ENCODE measurements at regions not wholly inside any gene's neighbourhood (a gene's known extent, or its start where the extent isn't known, plus 50 kb on each side); places are given as distances from the start of the nearest gene placed in this dataset.

GRCh38 chr18:35871337-35871736 is 101.1 kb upstream of the RMP24 start:
- DNase-seq (no peak), ATAC-seq (peak; percentile 71 to 96 (median 94))
- intact Hi-C loops (cut with DNase I), result no loop called here

GRCh38 chr18:35875566-35875965 is 96.9 kb upstream of the RMP24 start:
- intact Hi-C loops (cut with DNase I), result no loop called here

More at GRCh38 chr18:35871337-35871736, 101.1 kb upstream of the RMP24 start:
- H3K4me3 ChIP-seq, result no peak overlapping the region
- H3K27ac ChIP-seq, result no peak overlapping the region
- TF ChIP-seq CTCF (IDR thresholded peaks at IDR 0.05), result no peak
- TF ChIP-seq POLR2A (IDR thresholded peaks at IDR 0.05), result no peak
- no peaks in the 10 kb centered on the region for H3K27me3 ChIP-seq
- WGBS, 4 donors, result 29 to 38% (median 30%) methylated on average over 2 of the region's 2 CpGs
- peaks cover 0 to 10% (median 0%) of the 10 kb centered on the region in 12 donors for H3K4me1 ChIP-seq
- H3K9me3 ChIP-seq, result peaks cover 0 to 5% (median 0%) of the 10 kb centered on the region in 12 donors
- no peaks in the 10 kb centered on the region for H3K36me3 ChIP-seq

GRCh38 chr18:35876243-35876642 is 96.2 kb upstream of the RMP24 start:
- Histone ChIP-seq H3K27me3 (no peaks in the 10 kb centered on the region), H3K36me3 (no peaks in the 10 kb centered on the region), H3K9me3 (peaks cover 0 to 5% (median 0%) of the 10 kb centered on the region in 12 donors), H3K4me3 (no peak overlapping the region), H3K27ac (no peak overlapping the region), H3K4me1 (peaks cover 0 to 6% (median 0%) of the 10 kb centered on the region in 12 donors)
- no peak for TF ChIP-seq POLR2A (IDR thresholded peaks at IDR 0.05)
- TF ChIP-seq CTCF (IDR thresholded peaks at IDR 0.05), result no peak
- no peak for ATAC-seq
- no peak for DNase-seq
- intact Hi-C loops (cut with DNase I), result no loop called here
- WGBS, 4 donors, result 33 to 50% (median 50%) methylated on average over 1 of the region's 1 CpG

More at GRCh38 chr18:35875566-35875965, 96.9 kb upstream of the RMP24 start:
- Histone ChIP-seq H3K9me3 (peaks cover 0 to 5% (median 0%) of the 10 kb centered on the region in 12 donors), H3K27ac (no peak overlapping the region), H3K27me3 (no peaks in the 10 kb centered on the region), H3K4me1 (peaks cover 0 to 10% (median 0%) of the 10 kb centered on the region in 12 donors), H3K36me3 (no peaks in the 10 kb centered on the region), H3K4me3 (no peak overlapping the region)
- TF ChIP-seq CTCF (IDR thresholded peaks at IDR 0.05) (no peak), POLR2A (IDR thresholded peaks at IDR 0.05) (no peak)
- DNase-seq (no peak), ATAC-seq (no peak)
- 73 to 100% (median 95%) methylated on average over 1 of the region's 1 CpG for WGBS, 4 donors

- Histone ChIP-seq H3K4me1 (no peaks in the 10 kb centered on the region), H3K4me3 (no peak overlapping the region), H3K27me3 (no peaks in the 10 kb centered on the region), H3K27ac (no peak overlapping the region), H3K36me3 (no peaks in the 10 kb centered on the region), H3K9me3 (no peaks in the 10 kb centered on the region)
- WGBS, 4 donors, result 83 to 88% (median 84%) methylated on average over 9 of the region's 9 CpGs
- intact Hi-C loops (cut with DNase I), result no loop called here
- ATAC-seq (no peak), DNase-seq (no peak)
- TF ChIP-seq CTCF (IDR thresholded peaks at IDR 0.05) (no peak), POLR2A (IDR thresholded peaks at IDR 0.05) (no peak)
Measured at GRCh38 chr18:35880788-35881455, 91.6 kb upstream of the RMP24 start.

All from heart left ventricle (tissue), 16 donors.